Endothelial cell of umbilical vein (primary cell): ENCODE measurements at regions not wholly inside any gene's neighbourhood (a gene's known extent, or its start where the extent isn't known, plus 50 kb on each side); places are given as distances from the start of the nearest gene placed in this dataset.

Experiments
- CTCF ChIP-seq, 2 donors: IDR thresholded peaks; 1 replicate in 1 of 2; 2 replicates in 1 of 2; pipeline ENCODE4 v1.5.1; 2011; ENCODE audit warnings: low read length in 2 of 2, mild to moderate bottlenecking in 2 of 2, moderate library complexity in 2 of 2, control low read depth in 1 of 2, inconsistent platforms in 1 of 2, low read depth in 1 of 2; ENCODE audit not compliant: insufficient read depth in 1 of 2; ENCODE audit errors: extremely low read depth in 1 of 2
- EZH2 ChIP-seq: IDR thresholded peaks from 2 replicates; pipeline ENCODE4 v1.6.1; 2012; ENCODE audit warnings: borderline replicate concordance, low read depth, mild to moderate bottlenecking, moderate library complexity, low read length, inconsistent platforms; ENCODE audit not compliant: severe bottlenecking
- JUN ChIP-seq: IDR thresholded peaks from 2 replicates; pipeline ENCODE4 v1.6.1; 2011; ENCODE audit warnings: borderline replicate concordance, low read depth; ENCODE audit not compliant: insufficient read length, insufficient read depth
- MAX ChIP-seq: IDR thresholded peaks from 2 replicates; pipeline ENCODE4 v1.6.1; 2011; ENCODE audit not compliant: insufficient read depth, insufficient read length
- POLR2A ChIP-seq: IDR thresholded peaks from 2 replicates; pipeline ENCODE4 v1.6.1; 2012; ENCODE audit warnings: low read depth, mild to moderate bottlenecking, control low read depth, low read length
- POLR2AphosphoS5 ChIP-seq: IDR thresholded peaks from 2 replicates; pipeline ENCODE4 v1.6.1; 2012; ENCODE audit warnings: low read depth, mild to moderate bottlenecking, control low read depth, low read length, moderate library complexity; ENCODE audit not compliant: insufficient read depth

GRCh38 chr20:6662309-6662708 lies 105.2 kb upstream of the BMP2 start:
- TF ChIP-seq CTCF (IDR thresholded peaks at IDR 0.05; ENCODE audit: extremely low read depth in 1 of 2, insufficient read depth in 1 of 2, low read depth in 1 of 2, low read length in 2 of 2) (no peak), EZH2 (no peak), POLR2A (no peak), JUN (no peak), POLR2AphosphoS5 (no peak), MAX (no peak)
